ENCODE measurements at regions not wholly inside any gene's neighbourhood (a gene's known extent, or its start where the extent isn't known, plus 50 kb on each side); places are given as distances from the start of the nearest gene placed in this dataset.

GRCh38 chr2:2843969-2844548 lies 513.0 kb upstream of the MYT1L start:
- peak; percentile 23 for DNase-seq

GRCh38 chr2:2842466-2842865 lies 511.4 kb upstream of the MYT1L start:
- DNase-seq = no peak

GRCh38 chr2:2840681-2841300 lies 509.7 kb upstream of the MYT1L start:
- no peak for DNase-seq

GRCh38 chr2:2839782-2840531 lies 508.9 kb upstream of the MYT1L start:
- DNase-seq = no peak

GRCh38 chr2:2839393-2839781 lies 508.3 kb upstream of the MYT1L start:
- DNase-seq = no peak

- no peak for DNase-seq
Observed at GRCh38 chr2:2838548-2838845, 507.4 kb upstream of the MYT1L start.

- no peak for DNase-seq
Observed at GRCh38 chr2:2837746-2838547, 506.9 kb upstream of the MYT1L start.

GRCh38 chr2:2836343-2837070 lies 505.4 kb upstream of the MYT1L start:
- DNase-seq = no peak

- no peak for DNase-seq
Observed at GRCh38 chr2:2834516-2835254, 503.6 kb upstream of the MYT1L start.

- no peak for DNase-seq
Observed at GRCh38 chr2:2834105-2834504, 503.0 kb upstream of the MYT1L start.

GRCh38 chr2:2832657-2833056 lies 501.6 kb upstream of the MYT1L start:
- no peak for DNase-seq

- no peak for DNase-seq
Observed at GRCh38 chr2:2831633-2832032, 500.6 kb upstream of the MYT1L start.

- DNase-seq = no peak
Observed at GRCh38 chr2:2830576-2830975, 499.5 kb upstream of the MYT1L start.

GRCh38 chr2:2828774-2829368 lies 497.8 kb upstream of the MYT1L start:
- no peak for DNase-seq

GRCh38 chr2:2827761-2828221 lies 496.7 kb upstream of the MYT1L start:
- no peak for DNase-seq

- no peak for DNase-seq
Observed at GRCh38 chr2:2827046-2827636, 496.1 kb upstream of the MYT1L start.

GRCh38 chr2:2826621-2827020 lies 495.5 kb upstream of the MYT1L start:
- DNase-seq = no peak

GRCh38 chr2:2826209-2826551 lies 495.1 kb upstream of the MYT1L start:
- no peak for DNase-seq

- DNase-seq = no peak
Observed at GRCh38 chr2:2825516-2826208, 494.6 kb upstream of the MYT1L start.

- DNase-seq = no peak
Observed at GRCh38 chr2:2825062-2825461, 494.0 kb upstream of the MYT1L start.

- no peak for DNase-seq
Observed at GRCh38 chr2:2824588-2824987, 493.5 kb upstream of the MYT1L start.

Measured in NCI-H526 treated with DMSO at 0.1 percent for 48 hours (cell line).